ENCODE measurements at regions not wholly inside any gene's neighbourhood (a gene's known extent, or its start where the extent isn't known, plus 50 kb on each side); places are given as distances from the start of the nearest gene placed in this dataset.

GRCh38 chr1:2961081-2961480 lies 60.2 kb upstream of the ACTRT2 start:
- WGBS (ENCODE audit: insufficient coverage): no CpG with 5 or more reads among the region's 7 CpGs
- H3K27ac ChIP-seq (ENCODE audit: low read length): no peak overlapping the region
- no peak overlapping the region for H3K4me3 ChIP-seq (ENCODE audit: low read length)
- peaks cover 3% of the 10 kb centered on the region for H3K27me3 ChIP-seq (ENCODE audit: control insufficient read depth, insufficient read depth, low read length)
- no peaks in the 10 kb centered on the region for H3K36me3 ChIP-seq (ENCODE audit: control insufficient read depth, insufficient read depth, low read length)
- DNase-seq: no peak
- H3K9me3 ChIP-seq (replicated peaks; ENCODE audit: control insufficient read depth, low read depth, low read length): peaks cover 4% of the 10 kb centered on the region
- H3K4me1 ChIP-seq (ENCODE audit: control insufficient read depth, insufficient read depth, low read length): no peaks in the 10 kb centered on the region

- 91% methylated on average over 14 of the region's 14 CpGs for WGBS (ENCODE audit: insufficient coverage)
- DNase-seq: no peak
Measured at GRCh38 chr1:2961661-2962060, 59.6 kb upstream of the ACTRT2 start.

GRCh38 chr1:2962061-2962460 lies 59.2 kb upstream of the ACTRT2 start:
- H3K36me3 ChIP-seq (ENCODE audit: control insufficient read depth, insufficient read depth, low read length): no peaks in the 10 kb centered on the region
- H3K27me3 ChIP-seq (ENCODE audit: control insufficient read depth, insufficient read depth, low read length): peaks cover 3% of the 10 kb centered on the region
- H3K27ac ChIP-seq (ENCODE audit: low read length): no peak overlapping the region
- peaks cover 4% of the 10 kb centered on the region for H3K9me3 ChIP-seq (replicated peaks; ENCODE audit: control insufficient read depth, low read depth, low read length)
- H3K4me3 ChIP-seq (ENCODE audit: low read length): no peak overlapping the region
- WGBS (ENCODE audit: insufficient coverage): 91% methylated on average over 7 of the region's 11 CpGs
- peaks cover 6% of the 10 kb centered on the region for H3K4me1 ChIP-seq (ENCODE audit: control insufficient read depth, insufficient read depth, low read length)
- DNase-seq: no peak

More at GRCh38 chr1:2961661-2962060, 59.6 kb upstream of the ACTRT2 start:
- peaks cover 3% of the 10 kb centered on the region for H3K27me3 ChIP-seq (ENCODE audit: control insufficient read depth, insufficient read depth, low read length)
- H3K36me3 ChIP-seq (ENCODE audit: control insufficient read depth, insufficient read depth, low read length): no peaks in the 10 kb centered on the region
- no peak overlapping the region for H3K27ac ChIP-seq (ENCODE audit: low read length)
- peaks cover 4% of the 10 kb centered on the region for H3K9me3 ChIP-seq (replicated peaks; ENCODE audit: control insufficient read depth, low read depth, low read length)
- no peak overlapping the region for H3K4me3 ChIP-seq (ENCODE audit: low read length)
- peaks cover 2% of the 10 kb centered on the region for H3K4me1 ChIP-seq (ENCODE audit: control insufficient read depth, insufficient read depth, low read length)

- H3K27ac ChIP-seq (ENCODE audit: low read length): no peak overlapping the region
- H3K4me1 ChIP-seq (ENCODE audit: control insufficient read depth, insufficient read depth, low read length): peaks cover 9% of the 10 kb centered on the region
- peaks cover 5% of the 10 kb centered on the region for H3K27me3 ChIP-seq (ENCODE audit: control insufficient read depth, insufficient read depth, low read length)
- no peak overlapping the region for H3K4me3 ChIP-seq (ENCODE audit: low read length)
- no peak for DNase-seq
- WGBS (ENCODE audit: insufficient coverage): 77% methylated on average over 4 of the region's 8 CpGs
- no peaks in the 10 kb centered on the region for H3K36me3 ChIP-seq (ENCODE audit: control insufficient read depth, insufficient read depth, low read length)
- peaks cover 4% of the 10 kb centered on the region for H3K9me3 ChIP-seq (replicated peaks; ENCODE audit: control insufficient read depth, low read depth, low read length)
Measured at GRCh38 chr1:2962541-2962940, 58.7 kb upstream of the ACTRT2 start.

- no peaks in the 10 kb centered on the region for H3K36me3 ChIP-seq (ENCODE audit: control insufficient read depth, insufficient read depth, low read length)
- H3K4me1 ChIP-seq (ENCODE audit: control insufficient read depth, insufficient read depth, low read length): peaks cover 9% of the 10 kb centered on the region
- H3K9me3 ChIP-seq (replicated peaks; ENCODE audit: control insufficient read depth, low read depth, low read length): peaks cover 3% of the 10 kb centered on the region
- peaks cover 9% of the 10 kb centered on the region for H3K27me3 ChIP-seq (ENCODE audit: control insufficient read depth, insufficient read depth, low read length)
- H3K4me3 ChIP-seq (ENCODE audit: low read length): no peak overlapping the region
- H3K27ac ChIP-seq (ENCODE audit: low read length): no peak overlapping the region
- 79% methylated on average over 11 of the region's 13 CpGs for WGBS (ENCODE audit: insufficient coverage)
- DNase-seq: no peak
Measured at GRCh38 chr1:2962946-2963345, 58.3 kb upstream of the ACTRT2 start.

GRCh38 chr1:2965676-2966075 lies 55.6 kb upstream of the ACTRT2 start:
- Histone ChIP-seq H3K4me1 (ENCODE audit: control insufficient read depth, insufficient read depth, low read length) (peaks cover 22% of the 10 kb centered on the region), H3K4me3 (ENCODE audit: low read length) (no peak overlapping the region), H3K27me3 (ENCODE audit: control insufficient read depth, insufficient read depth, low read length) (peaks cover 28% of the 10 kb centered on the region), H3K36me3 (ENCODE audit: control insufficient read depth, insufficient read depth, low read length) (no peaks in the 10 kb centered on the region), H3K9me3 (replicated peaks; ENCODE audit: control insufficient read depth, low read depth, low read length) (no peaks in the 10 kb centered on the region), H3K27ac (ENCODE audit: low read length) (no peak overlapping the region)
- no peak for DNase-seq
- 92% methylated on average over 4 of the region's 4 CpGs for WGBS (ENCODE audit: insufficient coverage)

- H3K4me1 ChIP-seq (ENCODE audit: control insufficient read depth, insufficient read depth, low read length): peaks cover 27% of the 10 kb centered on the region
- DNase-seq: no peak
- no peak overlapping the region for H3K27ac ChIP-seq (ENCODE audit: low read length)
- H3K9me3 ChIP-seq (replicated peaks; ENCODE audit: control insufficient read depth, low read depth, low read length): no peaks in the 10 kb centered on the region
- no peak overlapping the region for H3K4me3 ChIP-seq (ENCODE audit: low read length)
- no peaks in the 10 kb centered on the region for H3K36me3 ChIP-seq (ENCODE audit: control insufficient read depth, insufficient read depth, low read length)
- peaks cover 25% of the 10 kb centered on the region for H3K27me3 ChIP-seq (ENCODE audit: control insufficient read depth, insufficient read depth, low read length)
- 63% methylated on average over 18 of the region's 25 CpGs for WGBS (ENCODE audit: insufficient coverage)
Measured at GRCh38 chr1:2966449-2967328, 54.6 kb upstream of the ACTRT2 start.

- WGBS (ENCODE audit: insufficient coverage): 70% methylated on average over 6 of the region's 15 CpGs
- Histone ChIP-seq H3K27ac (ENCODE audit: low read length) (no peak overlapping the region), H3K4me3 (ENCODE audit: low read length) (no peak overlapping the region), H3K9me3 (replicated peaks; ENCODE audit: control insufficient read depth, low read depth, low read length) (no peaks in the 10 kb centered on the region), H3K4me1 (ENCODE audit: control insufficient read depth, insufficient read depth, low read length) (peaks cover 27% of the 10 kb centered on the region), H3K27me3 (ENCODE audit: control insufficient read depth, insufficient read depth, low read length) (peaks cover 25% of the 10 kb centered on the region), H3K36me3 (ENCODE audit: control insufficient read depth, insufficient read depth, low read length) (no peaks in the 10 kb centered on the region)
- no peak for DNase-seq
Measured at GRCh38 chr1:2967329-2967725, 53.9 kb upstream of the ACTRT2 start.

GRCh38 chr1:2967881-2968280 lies 53.4 kb upstream of the ACTRT2 start:
- Histone ChIP-seq H3K27me3 (ENCODE audit: control insufficient read depth, insufficient read depth, low read length) (peaks cover 25% of the 10 kb centered on the region), H3K27ac (ENCODE audit: low read length) (no peak overlapping the region), H3K9me3 (replicated peaks; ENCODE audit: control insufficient read depth, low read depth, low read length) (no peaks in the 10 kb centered on the region), H3K36me3 (ENCODE audit: control insufficient read depth, insufficient read depth, low read length) (no peaks in the 10 kb centered on the region), H3K4me3 (ENCODE audit: low read length) (no peak overlapping the region), H3K4me1 (ENCODE audit: control insufficient read depth, insufficient read depth, low read length) (peaks cover 27% of the 10 kb centered on the region)
- DNase-seq: no peak
- WGBS (ENCODE audit: insufficient coverage): 58% methylated on average over 6 of the region's 10 CpGs

GRCh38 chr1:2968471-2968881 lies 52.8 kb upstream of the ACTRT2 start:
- H3K4me1 ChIP-seq (ENCODE audit: control insufficient read depth, insufficient read depth, low read length): peaks cover 27% of the 10 kb centered on the region
- WGBS (ENCODE audit: insufficient coverage): 26% methylated on average over 19 of the region's 25 CpGs
- H3K9me3 ChIP-seq (replicated peaks; ENCODE audit: control insufficient read depth, low read depth, low read length): no peaks in the 10 kb centered on the region
- no peak overlapping the region for H3K4me3 ChIP-seq (ENCODE audit: low read length)
- no peaks in the 10 kb centered on the region for H3K36me3 ChIP-seq (ENCODE audit: control insufficient read depth, insufficient read depth, low read length)
- no peak overlapping the region for H3K27ac ChIP-seq (ENCODE audit: low read length)
- H3K27me3 ChIP-seq (ENCODE audit: control insufficient read depth, insufficient read depth, low read length): peaks cover 25% of the 10 kb centered on the region
- no peak for DNase-seq
